Mucosa of gallbladder (tissue), 1 donor: ENCODE measurements at regions not wholly inside any gene's neighbourhood (a gene's known extent, or its start where the extent isn't known, plus 50 kb on each side); places are given as distances from the start of the nearest gene placed in this dataset.
A peak's percentile ranks its signal among the peaks of the same experiment; 100 is the strongest.

Experiments
- DNase-seq: peaks from one replicate; pipeline ENCODE4 v3.0.0-alpha.2; 2020; ENCODE audit warnings: low spot score
- donor health status: DM: no; HTN: no; CAD: no.

DNA sequence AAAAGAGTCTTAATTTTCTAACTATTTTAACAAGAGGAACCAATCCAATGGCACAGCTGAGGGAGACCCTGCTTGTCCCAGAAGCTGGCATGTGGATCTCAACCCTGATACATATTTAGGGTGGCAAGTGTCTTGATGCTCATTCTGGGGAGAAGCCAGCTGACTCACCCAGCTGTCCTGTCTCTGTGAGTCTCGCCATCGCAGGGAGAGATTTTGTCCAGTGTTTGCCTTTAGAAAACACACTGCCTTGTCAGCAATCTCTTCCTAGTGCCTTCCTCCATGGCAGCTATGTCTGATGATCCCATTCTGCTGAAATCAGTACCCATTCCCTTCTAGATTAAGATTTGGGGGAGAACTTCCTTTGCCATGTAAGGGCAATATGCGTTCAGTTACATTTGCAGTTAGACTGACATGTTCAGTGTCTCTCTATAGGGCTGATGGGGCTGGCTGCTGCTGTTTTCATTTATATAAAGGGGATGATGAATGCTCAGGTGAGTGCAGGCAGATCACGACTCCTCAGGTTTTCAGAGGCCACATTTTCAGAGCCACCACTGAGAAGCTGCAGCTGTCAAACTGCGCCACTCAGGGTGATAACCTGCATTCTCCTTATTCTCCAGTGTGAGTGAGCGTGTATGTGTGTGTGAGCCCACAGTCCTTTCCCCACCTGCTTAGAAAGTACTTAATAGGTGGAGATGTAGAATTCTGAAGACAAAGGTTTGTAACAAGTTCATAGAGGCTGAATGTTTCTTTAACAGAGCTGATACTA lies 217.0 kb downstream of the GAS1 start:
- no peak for DNase-seq

GRCh38 chr9:86724529-86724928 lies 222.8 kb downstream of the GAS1 start:
- no peak for DNase-seq

GRCh38 chr9:86723346-86723745 lies 224.0 kb downstream of the GAS1 start:
- no peak for DNase-seq

- DNase-seq, result no peak
Measured at GRCh38 chr9:86722706-86723075, 224.6 kb downstream of the GAS1 start.

DNA sequence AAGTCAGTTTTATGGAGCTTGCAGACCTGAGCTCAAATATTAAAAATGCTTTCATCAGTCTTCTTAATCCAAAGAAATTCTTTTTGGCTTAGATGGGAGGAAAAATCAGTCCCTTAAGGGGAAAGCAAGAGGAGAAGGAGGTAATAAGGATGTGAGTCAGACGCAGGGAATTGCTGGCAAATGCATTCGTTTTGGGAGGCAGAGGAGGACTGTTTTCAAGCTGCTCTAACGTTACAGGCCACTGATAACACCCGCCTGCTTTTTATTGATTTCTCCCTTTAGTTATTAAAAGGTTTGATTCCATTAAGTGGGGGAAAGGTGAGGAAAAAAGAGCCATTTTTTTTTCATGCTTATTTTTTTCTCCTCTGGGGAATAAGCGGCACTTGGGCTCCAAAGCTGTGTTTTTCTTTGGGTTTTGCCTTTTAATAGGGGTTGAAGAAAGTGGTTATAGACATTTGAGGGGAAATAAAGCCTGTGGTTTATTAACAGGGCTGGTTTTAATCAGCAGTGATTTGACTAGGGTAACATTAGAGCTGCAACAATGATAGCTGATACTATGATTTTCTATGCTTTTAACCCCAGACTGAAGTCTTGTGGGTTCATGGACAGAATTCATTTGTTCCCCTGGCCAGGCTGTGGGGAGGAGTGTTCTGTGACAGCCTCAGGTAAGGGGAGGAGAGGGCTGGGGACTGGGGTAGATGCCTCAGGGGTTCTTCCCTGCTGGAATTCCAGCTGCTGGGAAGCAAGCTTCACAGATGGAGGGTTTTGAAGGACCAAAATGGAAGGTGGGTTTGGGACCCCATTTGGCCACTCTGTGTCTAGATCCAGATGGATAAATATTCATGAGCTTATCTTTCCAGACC lies 225.2 kb downstream of the GAS1 start:
- peak; percentile 74 for DNase-seq

DNA sequence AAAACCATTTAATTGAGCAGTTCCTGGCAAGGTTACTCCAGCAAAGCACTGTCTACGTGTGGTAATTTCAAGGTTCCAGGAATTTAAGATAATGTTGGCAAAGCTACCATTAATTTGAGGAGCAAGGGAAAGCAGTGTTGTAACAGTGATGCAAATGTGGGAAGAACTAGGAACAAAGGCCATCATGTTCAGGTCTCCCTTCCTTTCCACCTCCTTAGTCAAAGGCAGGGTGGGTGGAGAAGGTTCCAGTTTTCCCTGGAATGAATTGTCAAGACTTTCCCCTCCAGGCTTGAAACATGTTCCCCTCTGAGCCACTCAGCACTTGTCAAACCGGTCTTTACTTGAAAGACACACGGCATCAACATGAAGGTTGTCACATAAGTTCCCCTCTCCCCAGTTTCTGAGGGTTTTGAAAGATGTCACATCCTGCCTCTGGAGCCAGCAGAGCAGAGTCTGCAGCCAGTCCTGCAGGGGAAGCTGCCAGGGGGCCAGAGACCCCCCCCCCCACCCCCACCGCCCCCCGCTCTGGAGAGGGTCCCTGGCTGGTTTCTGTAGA lies 226.0 kb downstream of the GAS1 start:
- no peak for DNase-seq

- DNase-seq, result no peak
Measured at GRCh38 chr9:86720639-86721225, 226.6 kb downstream of the GAS1 start.

- DNase-seq, result no peak
Measured at GRCh38 chr9:86718388-86719049, 228.8 kb downstream of the GAS1 start.

DNA sequence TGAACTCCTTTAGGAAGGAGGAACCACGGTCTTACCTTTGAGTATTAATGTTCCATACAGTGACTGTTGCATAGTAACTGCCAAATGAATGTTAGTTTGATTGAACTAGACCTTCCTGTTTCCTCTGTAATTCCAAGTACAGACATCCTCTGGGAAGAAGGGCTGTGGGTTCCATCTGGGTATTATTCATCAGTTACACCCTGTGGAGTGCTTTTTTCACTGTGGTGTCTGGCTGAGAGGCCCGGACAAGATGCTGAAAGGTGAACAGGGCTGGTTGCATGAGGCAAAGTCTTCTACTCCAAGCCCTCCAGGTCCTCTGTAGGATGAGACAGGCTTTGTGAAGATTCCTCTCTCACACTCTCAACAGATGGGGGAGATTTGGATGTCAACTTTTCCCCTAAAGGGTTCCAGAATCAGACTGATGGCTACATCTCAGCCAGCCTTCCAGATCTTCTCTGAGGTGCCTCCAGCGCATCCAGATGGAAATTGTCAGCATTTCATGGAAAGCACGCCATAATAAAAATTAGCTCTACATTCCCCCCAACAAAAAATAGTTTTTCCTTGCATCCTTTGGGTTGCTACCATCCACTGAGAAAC lies 230.9 kb downstream of the GAS1 start:
- DNase-seq, result no peak

GRCh38 chr9:86714999-86715398 lies 232.3 kb downstream of the GAS1 start:
- no peak for DNase-seq

- no peak for DNase-seq
Measured at GRCh38 chr9:86713970-86714369, 233.3 kb downstream of the GAS1 start.

GRCh38 chr9:86713470-86713869 lies 233.8 kb downstream of the GAS1 start:
- DNase-seq, result no peak

DNA sequence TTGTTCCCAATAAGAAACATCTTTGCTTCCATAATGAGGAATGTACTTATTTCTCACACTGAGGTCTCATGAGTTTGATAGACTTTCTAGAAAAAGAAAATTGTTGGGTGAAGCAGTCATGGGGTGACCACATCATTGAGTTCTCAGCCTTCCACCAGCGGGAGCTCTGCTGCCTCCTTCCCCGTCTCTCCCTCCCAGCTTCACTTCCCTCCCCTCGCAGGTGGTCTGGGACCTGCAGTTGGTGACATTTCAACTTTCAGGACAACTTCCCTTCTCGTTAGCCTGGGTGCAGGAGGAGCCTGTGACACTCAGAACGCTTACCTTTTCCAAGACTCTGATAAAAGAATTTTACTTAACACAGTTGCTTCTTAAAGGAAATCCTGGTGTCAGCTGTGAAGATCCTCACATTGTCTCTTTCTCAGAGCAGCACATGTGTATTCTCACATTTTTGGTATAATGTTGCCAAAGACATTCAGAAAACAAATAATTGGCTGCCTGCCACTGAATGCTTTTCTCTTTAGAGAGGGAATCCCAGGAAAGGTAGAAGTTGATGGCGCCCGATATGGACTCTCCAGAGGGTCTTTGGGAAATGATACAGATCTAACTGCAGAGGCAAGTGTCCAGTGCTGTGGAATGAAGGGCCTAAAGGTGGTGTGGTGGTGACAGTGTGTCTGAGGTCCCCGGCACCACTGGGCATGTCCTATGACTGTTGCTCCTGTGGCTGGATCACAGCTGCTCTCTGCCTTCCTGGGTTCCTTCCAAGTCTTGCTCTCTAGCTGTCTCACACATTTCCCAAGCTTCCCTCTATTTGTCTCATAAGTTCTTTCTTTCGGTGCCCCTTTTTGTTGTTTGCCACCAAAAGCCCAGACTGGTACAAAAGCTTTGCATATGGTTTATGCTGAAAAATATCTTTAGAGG lies 238.1 kb downstream of the GAS1 start:
- no peak for DNase-seq

DNA sequence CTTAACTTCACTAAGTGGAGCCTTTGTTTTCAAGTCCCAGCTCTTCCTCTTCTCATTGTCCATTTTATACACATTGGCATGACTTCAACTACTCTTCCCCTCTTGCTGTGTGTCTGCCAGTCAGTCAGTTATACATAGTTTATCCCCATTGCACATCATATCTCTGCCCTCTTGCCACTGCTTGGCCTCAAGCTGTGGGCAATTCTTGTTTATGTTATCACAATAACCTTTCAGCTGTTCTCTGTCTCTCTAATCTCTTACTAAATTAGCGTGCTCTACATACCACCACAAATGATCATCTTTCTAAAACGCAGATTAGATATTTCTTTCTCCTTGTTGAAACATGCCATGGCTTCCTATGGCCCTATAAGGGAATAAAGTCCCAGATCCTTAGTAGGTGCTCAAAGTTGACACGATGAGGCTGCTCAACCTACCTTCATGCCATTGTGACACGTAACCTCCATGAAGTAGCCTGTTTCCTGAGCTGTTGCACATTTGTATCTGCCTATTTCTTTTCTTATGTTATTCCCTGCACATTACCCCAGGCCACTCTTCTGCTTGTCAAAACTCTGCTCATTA lies 239.3 kb downstream of the GAS1 start:
- no peak for DNase-seq

GRCh38 chr9:86706391-86706790 lies 240.9 kb downstream of the GAS1 start:
- no peak for DNase-seq

GRCh38 chr9:86705490-86705889 lies 241.8 kb downstream of the GAS1 start:
- DNase-seq, result no peak

DNA sequence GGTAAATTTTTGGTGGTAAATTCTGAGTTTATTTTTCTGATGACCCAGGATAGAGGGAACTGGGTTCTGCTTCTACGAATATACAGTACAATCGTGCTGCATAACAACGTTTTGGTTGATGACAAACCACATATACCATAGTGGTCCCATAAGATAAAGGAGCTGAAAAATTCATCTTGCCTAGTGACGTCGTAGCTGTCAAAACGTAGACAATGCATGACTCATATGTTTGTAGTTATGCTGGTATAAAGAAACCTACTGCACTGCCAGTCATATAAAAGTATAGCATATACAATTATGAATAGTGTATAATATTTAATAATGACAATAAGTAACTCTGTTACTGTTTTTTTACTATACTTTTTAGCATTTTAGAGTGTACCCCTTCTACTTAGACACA lies 244.0 kb downstream of the GAS1 start:
- no peak for DNase-seq

- DNase-seq, result no peak
Measured at GRCh38 chr9:86700629-86701028, 246.7 kb downstream of the GAS1 start.

DNA sequence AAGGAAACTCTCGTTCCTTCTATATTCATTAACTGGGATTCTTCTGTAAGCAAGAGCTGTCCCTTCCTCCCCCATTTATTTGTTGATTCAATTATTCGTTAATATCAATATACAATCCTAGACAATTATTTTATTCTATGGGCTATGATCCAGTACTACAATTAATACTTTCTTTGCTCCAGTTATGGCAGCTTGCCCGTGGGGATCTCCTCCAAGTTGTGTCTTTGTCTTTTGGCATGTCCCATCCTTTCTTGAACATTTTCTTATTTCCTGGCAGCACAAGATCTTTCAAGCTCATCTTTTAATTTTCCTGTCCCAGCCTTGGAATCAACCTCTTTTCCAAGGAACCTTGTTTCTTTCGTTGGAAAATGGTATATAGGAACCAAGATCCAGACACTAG lies 249.3 kb downstream of the GAS1 start:
- DNase-seq, result no peak

- DNase-seq, result no peak
Measured at GRCh38 chr9:86697213-86697612, 250.1 kb downstream of the GAS1 start.
